Colonic mucosa (tissue), 4 donors: ENCODE measurements at regions not wholly inside any gene's neighbourhood (a gene's known extent, or its start where the extent isn't known, plus 50 kb on each side); places are given as distances from the start of the nearest gene placed in this dataset.

Source experiments
- DNase-seq: peaks from one replicate; pipeline ENCODE4 v3.0.0-alpha.2; 2020
- H3K27ac ChIP-seq: fragments of 200-600 bp; one replicate; pipeline ENCODE4 v1.8.0; 2021
- H3K27me3 ChIP-seq: fragments of 200-600 bp; one replicate; pipeline ENCODE4 v1.8.0; 2021
- H3K36me3 ChIP-seq: fragments of 200-600 bp; one replicate; pipeline ENCODE4 v1.8.0; 2021
- H3K4me1 ChIP-seq: fragments of 200-600 bp; one replicate; pipeline ENCODE4 v1.8.0; 2021; ENCODE audit warnings: mild to moderate bottlenecking
- H3K4me3 ChIP-seq: fragments of 200-600 bp; one replicate; pipeline ENCODE4 v1.8.0; 2021
- H3K9ac ChIP-seq, 2 donors: one replicate each; pipeline ENCODE4 v1.7.0; 2013; ENCODE audit warnings: control low read depth in 2 of 2, low read depth in 2 of 2, low read length in 2 of 2
- H3K9me3 ChIP-seq: fragments of 200-600 bp; one replicate; pipeline ENCODE4 v1.8.0; 2021
- CTCF ChIP-seq: fragments of 200-600 bp; IDR thresholded peaks from one replicate; pipeline ENCODE4 v1.8.0; 2022; ENCODE audit warnings: antibody characterized with exemption, mild to moderate bottlenecking
- intact Hi-C: fragments of 100-400 bp; cut with DNase I; formaldehyde crosslinking; loops from one replicate; pipeline ENCODE4 v1.14.1; 2022
- donor health status: healthy.
- donor health status: DM: no; HTN: no; CAD: no.
- donor health status: DM: no; HTN: no; CAD: no.

GRCh38 chr5:96023518-96023917 lies 61.9 kb upstream of the ELL2 start:
- no peak for DNase-seq
- H3K9me3 ChIP-seq = no peaks in the 10 kb centered on the region
- H3K36me3 ChIP-seq = no peaks in the 10 kb centered on the region
- no peak for TF ChIP-seq CTCF
- H3K27me3 ChIP-seq = no peaks in the 10 kb centered on the region
- intact Hi-C loops = no loop called here
- no peak overlapping the region for H3K27ac ChIP-seq
- H3K9ac ChIP-seq = no peak overlapping the region
- H3K4me3 ChIP-seq = no peak overlapping the region
- H3K4me1 ChIP-seq = no peaks in the 10 kb centered on the region

DNA sequence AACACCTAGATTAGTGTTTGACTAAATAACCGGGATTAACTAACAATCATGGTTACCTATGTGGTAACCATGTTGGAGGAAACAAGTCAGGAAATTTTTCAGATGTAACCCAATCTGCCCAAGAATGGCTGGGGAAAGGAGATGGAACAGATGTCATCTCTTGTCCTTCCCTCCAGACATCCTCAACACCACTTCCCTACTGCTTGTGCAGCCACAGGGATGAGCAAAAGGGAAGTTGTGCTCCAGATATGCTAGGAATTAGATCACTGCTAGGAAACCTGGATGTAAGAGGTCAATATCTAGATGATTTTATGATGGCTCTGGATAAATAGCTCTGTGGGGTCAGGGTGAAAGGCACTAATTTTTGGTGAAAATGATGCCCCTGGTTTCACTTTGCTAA lies 61.3 kb upstream of the ELL2 start:
- no peaks in the 10 kb centered on the region for H3K9me3 ChIP-seq
- no peaks in the 10 kb centered on the region for H3K4me1 ChIP-seq
- H3K36me3 ChIP-seq = no peaks in the 10 kb centered on the region
- TF ChIP-seq CTCF = no peak
- H3K27me3 ChIP-seq = no peaks in the 10 kb centered on the region
- intact Hi-C loops = no loop called here
- no peak overlapping the region for H3K4me3 ChIP-seq
- no peak overlapping the region for H3K9ac ChIP-seq
- no peak for DNase-seq
- no peak overlapping the region for H3K27ac ChIP-seq

DNA sequence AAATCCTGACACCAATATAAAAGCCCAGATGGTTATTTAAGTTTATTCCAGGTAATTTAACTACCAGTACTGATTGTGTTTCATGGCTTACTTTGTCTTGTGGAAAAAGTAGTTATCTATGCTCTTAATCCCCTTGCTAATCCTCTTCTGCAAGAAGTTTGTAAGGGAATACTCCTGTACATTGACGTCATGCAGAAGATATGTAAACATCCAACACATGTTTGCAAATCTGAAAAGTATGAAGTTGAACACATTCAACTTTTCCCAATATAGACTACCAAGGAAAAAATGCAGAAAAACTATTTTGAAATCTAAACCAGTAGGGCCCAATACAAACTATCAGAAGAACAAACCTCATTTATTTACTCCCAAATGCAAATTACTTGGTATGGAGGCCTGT lies 56.3 kb upstream of the ELL2 start:
- Histone ChIP-seq H3K27me3 (no peaks in the 10 kb centered on the region), H3K36me3 (no peaks in the 10 kb centered on the region), H3K9me3 (no peaks in the 10 kb centered on the region), H3K9ac (no peak overlapping the region), H3K4me1 (no peaks in the 10 kb centered on the region), H3K4me3 (no peak overlapping the region), H3K27ac (no peak overlapping the region)
- TF ChIP-seq CTCF = no peak
- no peak for DNase-seq
- intact Hi-C loops = no loop called here

- no peak for DNase-seq
- no peak for TF ChIP-seq CTCF
- H3K4me3 ChIP-seq = no peak overlapping the region
- H3K36me3 ChIP-seq = no peaks in the 10 kb centered on the region
- H3K27me3 ChIP-seq = no peaks in the 10 kb centered on the region
- intact Hi-C loops = no loop called here
- H3K4me1 ChIP-seq = no peaks in the 10 kb centered on the region
- no peaks in the 10 kb centered on the region for H3K9me3 ChIP-seq
- no peak overlapping the region for H3K9ac ChIP-seq
- no peak overlapping the region for H3K27ac ChIP-seq
Observed at GRCh38 chr5:96016216-96016615, 54.6 kb upstream of the ELL2 start.

- H3K4me3 ChIP-seq = no peak overlapping the region
- intact Hi-C loops = no loop called here
- TF ChIP-seq CTCF = no peak
- no peak overlapping the region for H3K9ac ChIP-seq
- H3K36me3 ChIP-seq = no peaks in the 10 kb centered on the region
- no peak for DNase-seq
- H3K9me3 ChIP-seq = no peaks in the 10 kb centered on the region
- no peaks in the 10 kb centered on the region for H3K4me1 ChIP-seq
- H3K27me3 ChIP-seq = no peaks in the 10 kb centered on the region
- no peak overlapping the region for H3K27ac ChIP-seq
Observed at GRCh38 chr5:96015709-96016108, 54.1 kb upstream of the ELL2 start.

GRCh38 chr5:96014395-96014794 lies 52.7 kb upstream of the ELL2 start:
- no peak for DNase-seq
- no peaks in the 10 kb centered on the region for H3K27me3 ChIP-seq
- no peak overlapping the region for H3K9ac ChIP-seq
- H3K4me1 ChIP-seq = no peaks in the 10 kb centered on the region
- no peak for TF ChIP-seq CTCF
- H3K27ac ChIP-seq = no peak overlapping the region
- no peaks in the 10 kb centered on the region for H3K9me3 ChIP-seq
- H3K4me3 ChIP-seq = no peak overlapping the region
- intact Hi-C loops = no loop called here
- no peaks in the 10 kb centered on the region for H3K36me3 ChIP-seq
